ENCODE measurements at regions not wholly inside any gene's neighbourhood (a gene's known extent, or its start where the extent isn't known, plus 50 kb on each side); places are given as distances from the start of the nearest gene placed in this dataset.

DNA sequence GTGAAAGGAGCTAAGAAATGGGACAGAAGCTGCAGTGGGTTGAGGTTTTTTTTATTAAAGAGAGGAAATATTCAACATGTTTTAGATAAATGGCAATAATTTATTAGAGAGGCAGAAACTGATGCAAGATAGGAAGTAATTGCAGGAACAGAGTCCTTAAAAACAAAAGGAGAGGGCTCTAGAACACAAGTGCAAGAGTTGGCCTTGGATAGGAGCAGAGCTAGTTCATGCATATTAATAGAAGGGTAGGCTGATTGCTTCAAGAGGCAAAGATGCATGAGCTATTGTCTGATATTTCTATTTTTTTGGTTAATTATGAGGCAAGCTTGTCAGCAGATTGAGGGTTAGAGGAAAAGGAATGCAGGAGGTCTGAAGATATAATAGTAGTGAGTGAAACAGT, 91.0 kb upstream of the GPRIN3 start:
- TF ChIP-seq, protein P1, sequence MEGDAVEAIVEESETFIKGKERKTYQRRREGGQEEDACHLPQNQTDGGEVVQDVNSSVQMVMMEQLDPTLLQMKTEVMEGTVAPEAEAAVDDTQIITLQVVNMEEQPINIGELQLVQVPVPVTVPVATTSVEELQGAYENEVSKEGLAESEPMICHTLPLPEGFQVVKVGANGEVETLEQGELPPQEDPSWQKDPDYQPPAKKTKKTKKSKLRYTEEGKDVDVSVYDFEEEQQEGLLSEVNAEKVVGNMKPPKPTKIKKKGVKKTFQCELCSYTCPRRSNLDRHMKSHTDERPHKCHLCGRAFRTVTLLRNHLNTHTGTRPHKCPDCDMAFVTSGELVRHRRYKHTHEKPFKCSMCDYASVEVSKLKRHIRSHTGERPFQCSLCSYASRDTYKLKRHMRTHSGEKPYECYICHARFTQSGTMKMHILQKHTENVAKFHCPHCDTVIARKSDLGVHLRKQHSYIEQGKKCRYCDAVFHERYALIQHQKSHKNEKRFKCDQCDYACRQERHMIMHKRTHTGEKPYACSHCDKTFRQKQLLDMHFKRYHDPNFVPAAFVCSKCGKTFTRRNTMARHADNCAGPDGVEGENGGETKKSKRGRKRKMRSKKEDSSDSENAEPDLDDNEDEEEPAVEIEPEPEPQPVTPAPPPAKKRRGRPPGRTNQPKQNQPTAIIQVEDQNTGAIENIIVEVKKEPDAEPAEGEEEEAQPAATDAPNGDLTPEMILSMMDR (IDR thresholded peaks at IDR 0.05; ENCODE audit: extremely low read depth, insufficient read depth, missing control alignments), result no peak
- in situ Hi-C loops (cut with MboI; ENCODE audit: low pct_unique_long_range_greater_than_20kb, low sequenced_read_pairs, unreplicated experiment), result no loop called here
- no peak for DNase-seq (ENCODE audit: low spot score)

DNA sequence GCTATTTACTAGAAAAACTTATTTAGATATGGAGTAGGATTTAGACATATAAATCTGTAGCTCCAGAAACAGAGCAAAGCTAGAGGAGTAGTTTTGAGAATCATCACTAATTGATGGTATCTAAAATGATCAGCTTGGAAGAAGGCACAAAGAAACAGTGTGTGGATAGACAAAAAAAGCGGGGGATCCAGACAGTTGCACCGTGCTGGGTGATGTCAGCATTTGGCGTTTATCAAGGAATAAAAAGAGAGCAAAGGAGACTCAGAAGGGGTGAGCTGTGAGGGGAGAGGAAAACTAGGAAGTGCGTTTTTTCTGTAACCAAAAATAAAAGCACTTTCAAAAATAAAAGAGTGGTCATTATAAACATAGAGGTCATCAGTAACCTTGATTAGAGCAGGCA, 90.5 kb upstream of the GPRIN3 start:
- no peak for DNase-seq (ENCODE audit: low spot score)
- in situ Hi-C loops (cut with MboI; ENCODE audit: low pct_unique_long_range_greater_than_20kb, low sequenced_read_pairs, unreplicated experiment), result no loop called here
- TF ChIP-seq, protein P1 (IDR thresholded peaks at IDR 0.05; ENCODE audit: extremely low read depth, insufficient read depth, missing control alignments), result no peak

DNA sequence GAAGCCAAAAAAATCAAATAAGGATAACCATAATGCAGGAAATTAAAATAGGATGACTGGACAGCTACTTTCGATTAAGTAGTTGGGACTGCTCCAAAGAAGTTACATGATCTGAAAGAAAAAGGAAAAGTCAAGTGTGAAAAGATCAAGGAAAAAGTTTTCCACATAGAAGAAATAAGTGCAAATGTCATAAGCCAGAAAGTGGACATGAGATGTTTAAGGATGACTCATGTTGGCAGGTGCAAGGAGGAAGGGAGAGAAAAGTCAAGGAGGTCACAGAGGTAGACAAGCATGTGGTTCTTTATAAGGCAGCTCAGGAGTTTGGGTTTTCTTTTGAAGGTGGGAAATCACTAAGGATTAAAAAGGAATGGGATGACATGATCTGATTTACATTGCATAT, 89.8 kb upstream of the GPRIN3 start:
- in situ Hi-C loops (cut with MboI; ENCODE audit: low pct_unique_long_range_greater_than_20kb, low sequenced_read_pairs, unreplicated experiment), result no loop called here
- no peak for DNase-seq (ENCODE audit: low spot score)
- TF ChIP-seq, protein P1 (IDR thresholded peaks at IDR 0.05; ENCODE audit: extremely low read depth, insufficient read depth, missing control alignments), result no peak

DNA sequence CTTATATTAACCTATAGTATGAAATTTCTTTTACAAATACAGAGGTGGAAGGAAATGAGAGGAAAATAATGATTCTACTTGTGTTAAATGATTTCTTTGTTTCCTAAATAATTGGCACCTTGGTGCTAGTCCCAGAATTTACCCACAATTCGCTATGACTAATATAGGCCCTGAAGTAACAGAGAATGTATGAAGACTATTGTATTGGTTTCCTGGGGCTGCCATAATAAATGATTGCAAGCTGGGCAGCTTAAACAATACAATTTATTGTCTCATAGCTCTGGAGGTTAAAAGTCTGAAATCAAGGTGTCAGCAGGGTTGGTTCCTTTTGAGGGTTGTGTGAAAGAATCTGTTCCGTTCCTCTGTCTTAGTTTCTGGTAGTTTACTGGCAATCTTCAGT, 74.8 kb upstream of the GPRIN3 start:
- DNase-seq (ENCODE audit: low spot score), result no peak
- TF ChIP-seq, protein P1 (IDR thresholded peaks at IDR 0.05; ENCODE audit: extremely low read depth, insufficient read depth, missing control alignments), result no peak
- in situ Hi-C loops (cut with MboI; ENCODE audit: low pct_unique_long_range_greater_than_20kb, low sequenced_read_pairs, unreplicated experiment), result no loop called here

DNA sequence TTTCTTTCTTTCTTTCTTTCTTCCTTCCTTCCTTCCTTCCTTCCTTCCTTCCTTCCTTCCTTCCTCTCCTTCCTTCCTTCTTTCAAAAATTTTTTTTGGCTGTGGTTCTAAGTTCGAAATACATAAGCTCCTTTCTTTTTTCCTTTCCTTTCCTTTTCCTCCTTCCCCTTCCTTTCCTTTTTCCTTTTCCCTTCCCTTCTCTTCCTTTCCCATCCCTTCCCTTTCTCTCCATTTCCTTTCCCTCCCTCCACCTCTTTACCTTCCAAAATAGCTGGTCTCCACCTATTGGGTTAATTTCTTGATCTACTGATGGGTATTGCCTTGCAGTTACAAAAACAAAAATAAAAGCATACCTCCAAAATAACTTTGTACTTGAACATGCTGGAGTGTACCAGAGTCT, 73.4 kb upstream of the GPRIN3 start:
- TF ChIP-seq, protein P1 (IDR thresholded peaks at IDR 0.05; ENCODE audit: extremely low read depth, insufficient read depth, missing control alignments), result no peak
- DNase-seq (ENCODE audit: low spot score), result no peak
- in situ Hi-C loops (cut with MboI; ENCODE audit: low pct_unique_long_range_greater_than_20kb, low sequenced_read_pairs, unreplicated experiment), result no loop called here

DNA sequence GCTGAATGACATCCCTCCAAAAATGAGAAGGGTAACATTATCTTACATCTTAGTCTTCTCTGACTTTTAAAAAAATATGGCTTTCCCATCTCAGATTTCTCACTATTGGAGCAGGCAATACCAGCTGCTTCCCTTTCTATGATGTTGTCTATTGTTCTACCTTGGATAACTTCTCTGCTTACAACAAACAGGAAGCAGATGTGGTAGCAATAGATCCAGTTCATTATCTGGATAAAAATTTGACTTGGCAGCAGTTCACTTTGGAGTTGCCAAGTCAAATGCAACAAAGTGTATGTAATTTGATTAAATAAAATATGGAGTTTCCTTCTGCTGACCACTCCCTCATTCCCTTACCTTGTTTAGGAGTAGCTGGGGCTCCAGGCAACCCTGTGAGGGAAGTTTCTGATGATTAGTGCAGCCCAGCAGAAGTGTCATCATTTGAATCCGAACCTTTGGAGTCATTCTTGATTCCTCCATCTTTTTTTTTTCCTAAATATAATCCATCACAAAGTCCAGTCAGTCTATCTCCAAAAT, 72.0 kb upstream of the GPRIN3 start:
- TF ChIP-seq, protein P1 (IDR thresholded peaks at IDR 0.05; ENCODE audit: extremely low read depth, insufficient read depth, missing control alignments), result no peak
- DNase-seq (ENCODE audit: low spot score), result no peak
- in situ Hi-C loops (cut with MboI; ENCODE audit: low pct_unique_long_range_greater_than_20kb, low sequenced_read_pairs, unreplicated experiment), result no loop called here

DNA sequence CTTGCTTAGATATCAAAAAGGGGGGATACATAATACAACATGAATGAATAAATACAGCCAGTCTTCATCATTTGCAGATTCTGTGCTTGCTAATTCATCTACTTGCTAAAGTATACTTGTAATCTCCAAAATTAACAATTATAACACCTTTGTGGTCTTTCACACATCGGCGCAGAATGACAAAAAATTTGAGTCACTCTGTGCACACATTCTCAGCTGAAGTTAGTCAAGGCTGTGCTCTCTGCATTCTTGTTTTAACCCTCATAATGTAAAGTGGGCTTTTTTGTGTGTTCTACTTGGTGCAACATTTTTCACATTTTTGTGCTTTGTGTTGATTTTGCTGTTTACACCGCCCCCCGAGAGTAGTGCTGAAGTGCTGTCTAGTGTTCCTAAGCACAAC, 65.8 kb upstream of the GPRIN3 start:
- in situ Hi-C loops (cut with MboI; ENCODE audit: low pct_unique_long_range_greater_than_20kb, low sequenced_read_pairs, unreplicated experiment), result no loop called here
- TF ChIP-seq, protein P1 (IDR thresholded peaks at IDR 0.05; ENCODE audit: extremely low read depth, insufficient read depth, missing control alignments), result no peak
- DNase-seq (ENCODE audit: low spot score), result no peak

All from GM13977 (cell line).